ENCODE measurements at regions not wholly inside any gene's neighbourhood (a gene's known extent, or its start where the extent isn't known, plus 50 kb on each side); places are given as distances from the start of the nearest gene placed in this dataset.
A peak's percentile ranks its signal among the peaks of the same experiment; 100 is the strongest.

DNA sequence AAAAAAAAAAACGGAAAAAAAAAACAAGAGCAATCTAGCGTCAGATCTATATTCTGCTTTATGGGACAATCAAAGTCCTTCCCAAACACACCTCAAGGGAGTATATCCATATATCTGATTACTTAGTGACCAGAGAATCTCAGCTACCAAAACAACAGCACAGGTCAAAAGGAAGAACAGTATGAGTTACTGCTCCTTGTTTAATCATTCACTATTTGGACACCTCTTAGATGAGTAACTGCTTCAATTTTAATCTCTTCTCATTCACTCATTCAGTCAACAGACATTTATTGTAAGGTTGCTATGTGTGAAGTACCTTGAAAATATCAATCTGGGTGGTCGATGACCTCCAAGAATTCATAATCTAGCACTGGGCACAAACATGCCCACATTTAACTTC, 193.2 kb downstream of the IRS2 start:
- no peak for DNase-seq

DNA sequence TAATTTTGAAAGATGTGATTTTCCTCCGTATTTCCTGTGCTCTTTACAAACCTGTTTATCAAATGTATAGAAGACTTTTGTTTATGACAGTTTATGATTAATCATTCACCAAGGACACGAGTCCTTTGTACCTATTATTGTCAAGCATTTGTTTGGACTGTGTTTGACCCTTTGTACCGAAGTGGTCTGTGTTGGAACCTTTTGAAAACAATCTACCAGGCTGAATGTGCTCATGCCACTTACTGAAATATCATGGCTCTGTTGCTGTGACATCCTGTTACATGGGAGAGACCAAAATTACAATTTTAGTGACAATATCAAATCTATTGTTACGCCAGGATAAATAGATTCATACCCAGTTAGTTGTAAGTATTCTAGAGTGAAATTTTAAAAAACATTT, 193.6 kb downstream of the IRS2 start:
- no peak for DNase-seq

DNA sequence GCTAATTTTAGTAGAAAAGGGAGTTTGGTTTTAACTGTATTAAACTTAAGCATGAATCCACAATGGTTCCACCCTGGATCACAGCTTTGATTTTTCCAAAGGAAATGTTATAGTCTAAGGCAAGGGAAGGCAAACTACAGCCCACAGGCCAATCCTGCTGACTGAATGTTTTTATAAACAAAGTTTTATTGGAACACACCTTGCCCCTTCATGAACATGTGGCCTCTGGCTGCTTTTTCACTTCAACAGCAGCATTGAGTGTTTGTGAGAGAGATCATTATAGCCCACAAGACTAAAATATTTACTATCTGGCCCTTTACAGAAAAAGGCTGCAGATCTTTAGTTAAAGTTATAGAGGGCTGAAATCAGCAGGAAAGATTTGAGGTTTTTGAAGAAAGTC, 198.7 kb downstream of the IRS2 start:
- no peak for DNase-seq

DNA sequence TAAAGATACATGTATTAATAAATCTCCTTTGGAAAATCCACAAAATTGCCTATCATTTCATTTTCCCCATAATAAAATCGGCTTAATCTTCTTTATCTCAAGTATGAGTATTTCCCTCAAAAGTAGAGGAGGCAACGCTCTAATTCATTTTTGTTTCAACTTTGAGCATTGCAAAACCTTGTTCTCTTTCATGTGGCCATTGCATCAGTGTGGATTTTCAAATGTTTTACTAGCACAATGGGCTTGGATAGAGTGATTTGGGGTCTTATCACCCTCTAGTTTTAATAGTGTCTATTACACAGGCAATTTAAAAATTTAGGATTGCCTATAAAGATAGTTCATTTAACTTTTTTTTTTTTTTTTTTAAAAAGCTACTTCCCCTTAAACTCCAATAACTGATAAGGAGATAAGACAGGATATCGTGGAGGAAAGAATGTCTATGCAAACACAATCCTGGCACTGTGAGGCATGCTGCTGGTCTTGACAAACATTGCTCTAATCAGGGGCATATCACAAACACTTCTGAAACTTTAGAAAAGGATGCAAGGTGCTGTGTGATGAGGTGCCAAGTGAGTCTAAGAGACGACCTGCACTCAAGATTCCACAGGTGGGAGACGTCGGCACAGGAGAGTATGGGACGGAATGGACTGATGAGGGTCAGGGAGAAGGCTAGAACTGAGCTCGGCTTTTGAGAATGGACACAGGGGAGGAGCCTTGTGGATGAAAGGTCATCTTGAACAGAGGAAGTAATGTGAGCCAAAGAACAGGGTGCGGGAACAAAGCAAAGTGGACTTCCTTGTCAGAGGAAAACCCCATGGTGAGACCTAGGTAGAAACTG, 199.7 kb downstream of the IRS2 start:
- DNase-seq = no peak

DNA sequence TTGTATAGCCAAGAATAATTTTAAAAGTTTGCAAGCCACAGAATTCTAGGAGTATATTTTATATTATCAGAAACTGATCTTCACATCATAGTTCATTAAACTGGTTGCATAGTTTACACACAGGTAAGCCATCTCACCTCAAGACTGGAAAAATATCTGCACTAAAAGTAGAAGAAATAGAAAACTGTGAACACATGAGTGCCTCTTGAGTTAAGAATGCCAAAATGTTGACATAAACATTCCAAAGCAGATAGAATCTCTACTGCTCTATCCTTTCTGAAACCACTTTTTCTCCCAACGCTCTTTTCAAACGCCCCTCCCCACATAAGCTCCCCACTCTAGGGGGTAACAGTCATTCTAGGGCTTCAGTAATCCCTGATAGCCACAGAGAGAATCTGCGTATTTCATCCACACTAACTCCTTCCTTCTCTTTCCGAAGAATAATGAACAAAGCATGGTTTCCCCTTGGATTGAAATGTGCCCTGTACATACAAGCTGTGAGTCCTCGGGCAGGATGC, 201.5 kb downstream of the IRS2 start:
- DNase-seq = no peak

DNA sequence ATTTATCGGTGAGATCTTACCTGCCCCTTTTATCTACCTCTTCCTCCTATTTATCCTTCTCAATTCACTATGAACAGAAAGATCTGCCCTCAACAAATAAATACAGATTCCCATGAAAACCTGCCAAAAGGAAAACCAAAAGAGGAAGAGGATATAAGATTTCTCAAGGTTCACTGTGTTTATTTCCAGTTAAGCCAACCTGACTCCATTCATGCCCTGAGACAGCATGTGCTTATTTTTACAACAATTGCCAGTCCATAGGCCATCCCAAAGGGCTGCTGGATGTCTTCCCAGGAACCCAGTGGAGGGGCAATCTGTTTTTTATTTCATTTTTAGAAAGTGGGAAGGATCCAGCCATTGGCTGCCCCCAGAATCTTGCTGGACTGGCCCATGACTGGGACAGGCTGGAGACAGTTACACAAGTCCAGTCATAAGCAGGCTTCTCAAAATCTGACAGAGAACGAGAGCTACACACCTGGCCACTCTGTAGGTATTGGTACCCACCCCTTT, 209.1 kb downstream of the IRS2 start:
- no peak for DNase-seq

DNA sequence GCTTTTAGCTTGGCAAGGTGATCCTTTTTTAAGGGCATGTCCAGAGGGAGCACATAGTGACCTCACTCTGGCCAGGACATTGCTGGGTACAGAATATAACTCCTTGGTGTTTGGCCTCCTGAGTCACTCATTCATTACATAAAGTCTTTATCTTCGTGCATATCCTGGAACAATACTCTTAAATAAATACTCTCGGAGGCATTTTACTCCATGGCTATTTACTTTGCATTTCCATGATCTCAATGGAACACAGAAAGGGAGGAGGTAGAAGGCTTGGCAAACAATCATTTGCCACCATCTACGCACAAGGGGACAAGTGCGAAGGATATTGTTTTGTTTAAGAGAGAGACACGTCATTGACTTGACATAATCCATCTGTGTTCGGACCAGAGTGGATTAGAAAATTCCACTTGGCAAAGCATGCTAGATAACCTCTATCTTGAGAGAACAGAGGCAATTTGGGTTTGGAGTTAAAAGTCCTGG, 210.0 kb downstream of the IRS2 start:
- DNase-seq = no peak

DNA sequence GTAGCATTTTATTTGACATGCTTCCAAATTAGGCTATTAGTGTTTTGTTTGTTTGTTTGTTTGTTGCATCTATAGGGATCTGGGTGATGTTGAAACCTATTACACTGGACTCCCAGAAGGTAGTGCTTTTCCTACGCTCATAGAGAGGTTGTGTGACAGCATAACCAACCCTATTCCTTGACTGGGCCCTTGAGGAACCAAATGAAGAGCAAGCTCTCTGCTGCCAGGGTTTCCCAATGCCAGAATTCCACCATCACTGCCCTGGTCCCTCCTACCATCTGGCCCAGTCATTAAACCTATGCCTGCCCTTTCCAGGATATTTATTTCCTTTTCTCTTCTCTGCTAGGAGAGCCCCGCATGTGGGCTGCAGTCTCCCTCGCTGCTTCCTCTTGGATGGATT, 210.6 kb downstream of the IRS2 start:
- DNase-seq = no peak

DNA sequence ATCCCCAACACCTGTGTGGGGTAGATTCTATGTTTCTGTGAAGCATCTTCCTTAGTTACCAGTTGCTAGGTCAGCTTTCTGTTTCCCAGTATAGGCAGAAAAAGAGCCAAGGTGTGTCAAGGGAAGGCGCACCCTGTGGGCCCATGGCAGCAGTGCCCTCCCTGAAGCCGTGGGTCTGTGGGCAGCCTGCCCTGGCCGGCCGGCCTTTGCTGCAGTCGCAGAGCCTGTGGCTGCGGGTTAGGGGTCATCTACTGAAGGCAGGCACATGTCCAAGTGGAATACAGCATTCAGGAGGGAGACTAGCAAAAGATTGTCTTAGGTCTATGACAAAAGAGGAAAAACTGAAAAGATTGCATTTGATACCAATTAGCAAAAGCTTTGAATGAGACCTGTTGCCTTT, 214.0 kb downstream of the IRS2 start:
- no peak for DNase-seq

DNA sequence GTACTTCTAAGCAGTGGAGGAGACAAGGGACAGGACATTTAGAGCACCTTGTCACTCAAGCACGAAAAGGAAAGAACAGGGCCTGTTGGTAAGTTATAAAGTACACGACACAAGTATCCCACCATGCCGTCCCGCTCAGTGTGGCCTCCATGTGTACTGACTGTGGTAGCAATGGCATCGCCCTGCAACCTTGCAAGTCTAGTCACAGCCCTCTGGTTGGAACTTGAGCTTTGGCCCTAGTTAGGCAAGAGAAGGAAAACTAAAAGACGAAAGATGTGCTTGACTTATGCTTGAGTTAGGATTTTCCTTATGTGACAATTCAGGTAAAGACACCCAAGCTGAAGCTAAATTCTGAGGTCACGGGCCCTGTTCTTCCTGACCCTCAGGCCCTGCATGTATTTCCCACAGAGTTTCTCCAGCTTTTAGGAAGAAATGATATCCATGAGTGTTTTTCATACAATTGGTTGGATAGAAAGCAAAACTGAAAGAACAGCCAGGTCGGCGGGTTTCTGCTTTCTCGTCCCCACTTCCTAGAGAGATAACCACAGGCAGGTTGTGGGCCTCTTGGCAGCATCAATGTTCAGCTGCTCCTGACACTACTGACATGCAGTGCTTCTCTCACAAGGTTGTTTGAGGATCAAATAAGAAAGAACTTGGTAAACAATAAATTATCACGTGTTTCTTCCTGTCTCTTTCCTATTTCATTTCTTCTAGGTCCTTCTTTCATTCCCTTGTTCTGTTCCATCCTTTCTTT, 216.2 kb downstream of the IRS2 start:
- DNase-seq = peak in 1 of 3 donors; percentile 6

DNA sequence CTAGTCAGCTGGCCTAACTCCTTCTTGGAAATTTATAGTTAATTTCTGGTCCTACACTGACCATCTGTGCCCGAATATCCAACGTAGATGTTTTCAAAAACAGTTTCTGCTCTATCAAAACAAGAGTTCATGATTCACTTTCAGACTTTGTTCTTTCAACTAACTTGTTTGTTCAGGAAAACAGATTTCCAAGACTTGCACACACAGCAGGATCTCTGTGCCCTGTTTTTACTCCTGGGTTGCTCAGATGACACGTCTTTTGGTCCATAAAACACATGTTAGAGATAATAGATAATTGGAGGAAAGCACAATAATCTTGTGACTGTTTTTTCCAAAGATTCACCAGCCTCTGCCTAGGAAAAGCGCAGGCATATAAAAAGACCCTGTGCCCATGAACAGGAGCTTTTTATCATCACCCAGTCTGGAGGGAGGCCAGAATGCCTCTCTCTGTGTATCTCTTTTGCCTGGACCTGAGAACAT, 218.0 kb downstream of the IRS2 start:
- no peak for DNase-seq

DNA sequence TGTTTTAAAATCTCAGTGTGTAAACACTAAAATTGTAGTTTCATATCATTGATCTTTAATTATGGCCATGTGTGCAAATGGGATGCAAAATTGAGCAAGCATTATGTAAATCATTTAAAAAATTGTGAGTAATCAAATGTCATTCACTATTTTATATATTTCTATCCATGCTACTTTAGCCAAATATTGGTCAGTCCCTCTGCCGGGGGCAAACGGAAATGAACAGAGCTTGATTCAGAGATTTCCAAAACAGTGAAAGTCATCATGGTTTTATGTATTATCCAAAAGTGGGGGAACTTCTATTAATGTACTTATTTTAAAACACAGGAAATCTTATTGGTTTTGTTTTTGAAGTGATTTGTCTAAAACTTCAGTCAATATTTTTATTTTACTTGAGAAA, 219.1 kb downstream of the IRS2 start:
- no peak for DNase-seq

DNA sequence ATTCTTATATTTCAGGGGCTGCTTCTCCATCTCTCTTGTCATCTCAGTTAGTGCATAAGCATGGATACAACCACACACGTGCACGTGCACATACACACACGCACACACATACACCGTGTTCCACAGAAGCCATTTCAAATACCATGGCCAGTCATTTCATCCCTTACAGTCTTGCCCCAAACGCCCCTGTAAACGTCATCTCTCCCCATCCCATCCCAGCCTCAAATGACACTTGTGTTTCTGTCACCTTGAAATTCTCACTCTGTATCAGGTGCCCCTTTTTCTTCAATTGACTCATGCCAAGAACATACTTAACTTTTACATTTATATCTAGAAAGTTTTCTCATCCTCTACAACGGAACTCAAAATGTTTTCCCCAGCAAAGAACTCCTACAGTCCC, 220.5 kb downstream of the IRS2 start:
- DNase-seq = no peak

DNA sequence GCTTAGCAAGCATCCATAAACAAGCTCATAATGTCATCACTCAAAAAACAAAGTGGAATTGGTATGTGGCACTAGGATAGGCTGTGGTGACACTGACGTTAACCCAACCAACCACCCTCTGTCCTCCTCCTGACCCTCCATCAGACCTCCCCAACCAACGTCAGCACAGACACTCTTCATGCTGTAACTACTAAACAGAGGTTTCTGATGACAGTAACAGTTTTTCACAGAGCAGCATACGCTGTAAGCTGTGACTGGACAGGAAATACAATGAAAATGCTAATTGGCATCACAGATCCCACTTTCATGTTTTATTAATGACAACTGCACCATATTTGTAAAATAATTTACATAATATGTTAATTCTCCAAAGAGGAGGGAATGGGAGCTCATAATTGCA, 238.0 kb downstream of the IRS2 start:
- DNase-seq = no peak

DNA sequence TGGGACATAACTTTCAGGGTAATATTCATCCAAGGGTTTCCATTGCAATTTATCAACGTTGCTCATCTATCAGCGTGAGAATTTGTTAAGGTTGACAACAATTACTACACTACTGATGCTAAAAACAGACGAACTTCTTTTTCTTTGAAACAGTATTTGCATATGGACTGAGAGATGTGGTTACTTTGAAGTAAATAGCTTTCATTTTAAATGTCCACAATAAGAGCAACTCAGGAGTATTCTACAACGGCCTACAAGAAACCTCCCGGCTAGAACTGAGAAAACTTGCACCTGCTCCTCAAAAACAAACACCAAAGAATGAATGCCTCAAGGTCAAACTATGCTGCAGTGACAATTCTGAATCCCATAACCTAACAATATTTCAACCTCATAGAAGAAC, 238.4 kb downstream of the IRS2 start:
- DNase-seq = no peak

DNA sequence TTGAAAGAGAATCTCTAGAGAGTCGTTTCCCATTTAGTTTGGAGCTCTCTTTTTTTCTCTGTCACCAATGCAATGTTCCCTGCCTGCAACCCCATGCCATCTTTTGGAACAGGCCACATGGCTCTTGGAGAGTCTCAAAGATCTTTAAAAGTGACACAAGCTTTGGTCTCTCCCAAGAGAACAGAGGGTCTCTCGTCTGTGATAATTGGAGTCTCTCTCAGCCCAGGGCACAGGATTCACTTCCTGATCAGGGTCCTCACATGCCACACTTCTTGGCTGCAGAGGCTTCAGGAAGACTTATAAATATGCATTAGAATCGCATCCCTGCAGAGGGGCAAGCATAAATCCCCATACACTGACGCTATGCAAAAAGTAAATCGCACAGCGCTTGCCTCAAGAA, 240.5 kb downstream of the IRS2 start:
- DNase-seq = no peak

DNA sequence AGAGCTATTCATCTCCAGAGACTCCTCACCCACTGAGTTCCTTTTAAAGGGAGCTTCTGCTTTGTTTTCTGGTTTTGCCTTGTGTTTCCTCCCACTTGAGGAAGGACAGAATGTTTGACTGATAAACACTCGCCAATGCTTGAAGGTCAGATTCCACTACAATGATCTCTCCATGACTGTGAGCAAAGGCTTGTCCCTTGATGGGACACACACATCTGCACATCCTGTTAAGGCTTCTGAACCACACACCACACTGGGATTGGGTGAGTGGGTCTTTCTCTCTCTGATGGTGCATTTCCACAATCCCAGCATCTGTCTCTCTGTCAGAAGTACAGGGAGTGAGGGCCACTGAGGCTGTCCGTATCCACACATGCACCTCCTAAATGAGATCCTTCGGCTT, 245.3 kb downstream of the IRS2 start:
- DNase-seq = no peak

DNA sequence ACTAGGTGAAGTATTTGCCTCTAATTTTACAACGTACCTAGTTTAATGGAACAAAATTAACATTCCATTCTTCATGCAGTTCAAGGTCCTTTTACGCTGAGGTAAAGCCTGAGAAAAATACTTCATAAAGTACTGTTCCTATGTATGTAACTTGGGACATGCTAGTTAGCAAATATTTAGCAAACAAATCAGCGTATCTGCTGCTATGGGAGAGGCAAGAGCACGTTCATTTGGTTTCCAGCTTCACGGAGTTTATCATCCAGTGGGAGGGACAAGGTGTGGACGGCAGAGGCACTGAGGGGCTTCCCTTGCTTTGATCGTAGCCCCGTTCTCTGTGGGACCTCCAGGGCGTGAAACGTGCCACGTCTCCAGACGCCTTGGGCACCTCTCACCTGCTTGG, 248.8 kb downstream of the IRS2 start:
- DNase-seq = no peak

DNA sequence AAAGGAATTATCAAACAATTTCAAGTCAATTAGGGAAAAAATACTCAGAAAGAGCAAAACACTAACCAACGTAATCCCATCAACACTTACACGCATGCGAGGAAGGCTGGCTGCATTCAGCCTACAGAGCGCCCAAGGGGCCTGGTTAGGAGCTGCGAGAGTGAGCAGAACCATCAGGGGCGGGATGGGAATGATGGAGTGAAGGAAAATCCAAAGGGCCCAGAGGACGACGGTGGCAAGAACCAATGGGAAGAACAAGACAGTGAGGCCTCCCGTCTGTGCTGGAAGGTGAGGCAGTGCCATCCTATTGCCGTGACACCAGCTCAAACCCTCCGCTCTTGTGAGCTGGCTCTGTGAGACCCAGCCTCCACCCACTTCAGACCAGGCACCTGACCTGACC, 253.0 kb downstream of the IRS2 start:
- no peak for DNase-seq

DNA sequence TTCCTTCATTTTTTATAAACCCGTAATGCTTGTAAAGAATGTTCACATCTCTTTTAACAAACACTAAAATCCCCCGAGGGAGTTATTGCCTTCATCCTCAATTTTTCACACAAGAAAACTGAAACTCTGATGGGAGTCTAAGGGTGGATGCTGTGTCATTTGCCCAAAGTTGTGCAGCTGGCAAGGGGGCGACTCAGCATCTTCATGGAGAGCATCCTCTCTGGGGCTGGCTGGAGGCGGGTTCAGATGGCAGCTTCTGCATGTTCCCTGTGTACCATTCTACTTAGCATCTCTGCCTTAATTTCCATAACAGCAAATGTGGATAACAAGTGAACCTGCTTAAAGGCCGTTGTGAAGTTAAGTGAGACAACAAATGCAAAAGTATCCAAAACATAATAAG, 256.4 kb downstream of the IRS2 start:
- no peak for DNase-seq

DNA sequence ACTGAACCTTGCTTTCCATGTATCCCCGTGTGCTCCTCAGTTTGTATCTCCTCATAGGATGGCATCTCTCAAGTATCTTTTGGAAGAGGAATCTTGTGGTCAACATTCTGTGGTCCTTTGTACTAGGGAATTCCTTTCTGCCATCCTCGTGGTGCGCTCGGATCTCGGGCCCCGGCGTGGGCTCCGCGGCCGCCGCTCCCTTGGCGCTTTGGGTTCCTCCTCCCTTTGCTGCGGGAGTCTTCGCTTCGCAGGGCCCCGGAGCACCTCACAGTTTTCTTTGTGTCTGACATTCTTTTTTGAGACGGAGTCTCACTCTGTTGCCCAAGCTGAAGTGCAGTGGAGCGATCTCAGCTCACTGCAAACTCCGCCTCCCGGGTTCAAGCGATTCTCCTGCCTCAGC, 264.7 kb downstream of the IRS2 start:
- no peak for DNase-seq

DNA sequence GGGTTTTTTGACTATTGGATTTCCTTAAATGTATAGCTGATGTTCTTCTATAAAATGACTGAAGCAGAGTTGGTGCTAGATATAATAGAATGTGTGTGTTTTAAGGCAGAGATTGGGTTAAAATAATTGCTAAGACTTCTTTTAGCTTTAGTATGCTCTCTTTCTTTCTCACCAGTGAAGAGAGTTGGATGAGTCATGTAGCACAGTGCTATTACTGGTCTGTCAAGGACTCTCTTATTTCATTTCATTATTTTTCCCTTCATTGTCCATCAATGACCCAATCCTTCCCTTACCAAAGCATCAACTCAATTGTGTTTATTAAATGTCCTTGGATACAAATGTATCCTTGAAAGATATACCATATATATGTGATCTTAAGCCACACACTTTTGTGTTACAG, 268.9 kb downstream of the IRS2 start:
- DNase-seq = no peak

DNA sequence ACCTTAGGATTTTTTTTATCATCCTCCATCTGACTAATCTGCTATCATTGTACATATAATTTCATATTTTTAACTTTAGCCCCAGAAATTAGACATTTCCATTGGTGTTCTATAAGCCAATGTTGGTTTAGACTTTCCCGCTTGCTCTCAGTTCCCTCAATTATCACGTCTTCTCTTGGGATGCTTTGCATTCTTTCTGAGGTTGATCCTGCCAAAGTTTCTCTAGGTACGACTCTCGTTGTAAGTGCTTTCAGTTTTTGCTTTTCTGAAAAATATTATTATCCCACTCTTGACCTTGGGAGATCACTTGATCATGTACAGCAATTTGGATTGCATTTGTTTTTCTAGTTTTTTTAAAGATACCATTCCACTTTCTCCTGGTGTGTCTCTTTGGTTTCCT, 270.2 kb downstream of the IRS2 start:
- no peak for DNase-seq

DNA sequence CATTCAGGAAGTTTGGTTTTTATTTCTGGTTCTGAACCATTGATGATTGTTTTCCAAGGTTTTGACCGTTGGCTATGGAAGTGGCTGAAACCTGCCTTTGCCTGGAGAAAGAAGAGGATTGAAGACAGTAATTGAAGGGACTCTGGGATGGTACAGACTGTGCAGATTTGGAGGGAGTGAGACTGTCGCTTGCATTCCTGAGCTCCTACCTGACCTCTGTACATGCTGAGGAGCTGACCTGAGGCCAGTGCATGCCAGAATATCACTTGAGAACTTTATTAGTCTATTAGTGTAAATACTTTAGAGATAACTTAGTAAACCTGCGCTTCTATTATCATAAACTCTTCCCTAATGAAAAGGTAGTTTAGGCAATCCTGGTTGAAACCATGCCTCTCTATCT, 276.4 kb downstream of the IRS2 start:
- no peak for DNase-seq

All from suppressor macrophage treated with lipopolysaccharide for 1 hour (primary cell).